Vagina (tissue), 2 donors: ENCODE measurements at regions not wholly inside any gene's neighbourhood (a gene's known extent, or its start where the extent isn't known, plus 50 kb on each side); places are given as distances from the start of the nearest gene placed in this dataset.

Experiments
- POLR2A ChIP-seq, 2 donors: fragments of 450-650 bp; IDR thresholded peaks; one replicate each; pipeline ENCODE4 v1.6.1; 2017; ENCODE audit warnings: antibody characterized with exemption in 2 of 2, mild to moderate bottlenecking in 2 of 2, moderate library complexity in 2 of 2
- TF ChIP-seq, protein P1 (sequence below), 3 experiments: fragments of 450-650 bp in 2 of 3; fragments of 200-600 bp in 1 of 3; sonication (generic) in 1 of 3; IDR thresholded peaks; one replicate each; pipeline ENCODE4 v1.5.1; 2017 to 2019; ENCODE audit warnings: antibody characterized with exemption in 3 of 3, mild to moderate bottlenecking in 2 of 3, moderate library complexity in 2 of 3

DNA sequence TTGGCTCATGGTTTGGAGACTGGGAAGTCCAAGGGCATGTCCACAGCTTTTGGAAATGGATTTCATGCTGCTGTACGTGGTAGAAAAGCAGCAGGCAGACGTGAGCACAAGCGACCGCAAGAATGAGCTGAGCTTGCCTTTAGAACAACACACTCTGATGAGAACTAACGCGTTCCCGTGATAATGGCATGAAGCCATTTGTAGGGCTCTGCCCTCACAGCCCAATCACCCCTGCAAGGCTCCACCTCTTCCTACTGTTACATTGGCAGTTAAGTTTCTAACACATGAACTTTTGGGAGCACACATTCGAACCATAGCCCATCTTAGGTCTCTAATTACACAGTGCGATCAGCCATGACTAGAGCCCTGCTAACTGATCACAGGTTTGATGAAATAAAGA lies 107.5 kb upstream of the TMEM170B start:
- TF ChIP-seq, protein P1, sequence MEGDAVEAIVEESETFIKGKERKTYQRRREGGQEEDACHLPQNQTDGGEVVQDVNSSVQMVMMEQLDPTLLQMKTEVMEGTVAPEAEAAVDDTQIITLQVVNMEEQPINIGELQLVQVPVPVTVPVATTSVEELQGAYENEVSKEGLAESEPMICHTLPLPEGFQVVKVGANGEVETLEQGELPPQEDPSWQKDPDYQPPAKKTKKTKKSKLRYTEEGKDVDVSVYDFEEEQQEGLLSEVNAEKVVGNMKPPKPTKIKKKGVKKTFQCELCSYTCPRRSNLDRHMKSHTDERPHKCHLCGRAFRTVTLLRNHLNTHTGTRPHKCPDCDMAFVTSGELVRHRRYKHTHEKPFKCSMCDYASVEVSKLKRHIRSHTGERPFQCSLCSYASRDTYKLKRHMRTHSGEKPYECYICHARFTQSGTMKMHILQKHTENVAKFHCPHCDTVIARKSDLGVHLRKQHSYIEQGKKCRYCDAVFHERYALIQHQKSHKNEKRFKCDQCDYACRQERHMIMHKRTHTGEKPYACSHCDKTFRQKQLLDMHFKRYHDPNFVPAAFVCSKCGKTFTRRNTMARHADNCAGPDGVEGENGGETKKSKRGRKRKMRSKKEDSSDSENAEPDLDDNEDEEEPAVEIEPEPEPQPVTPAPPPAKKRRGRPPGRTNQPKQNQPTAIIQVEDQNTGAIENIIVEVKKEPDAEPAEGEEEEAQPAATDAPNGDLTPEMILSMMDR (IDR thresholded peaks at IDR 0.05): no peak
- no peak for TF ChIP-seq POLR2A (IDR thresholded peaks at IDR 0.05)
